Limb (tissue), 2 donors: ENCODE measurements at regions not wholly inside any gene's neighbourhood (a gene's known extent, or its start where the extent isn't known, plus 50 kb on each side); places are given as distances from the start of the nearest gene placed in this dataset.
"Not testable (repeated sequence)": the region's sequence is repeated elsewhere in the genome, so short reads cannot be mapped to it uniquely, and the experiment has no call there.

ENCODE experiments used
- DNase-seq, 2 donors: peaks; one replicate each; pipeline ENCODE4 v3.0.0-alpha.2; 2016; ENCODE audit errors: extremely low spot score in 2 of 2

DNA sequence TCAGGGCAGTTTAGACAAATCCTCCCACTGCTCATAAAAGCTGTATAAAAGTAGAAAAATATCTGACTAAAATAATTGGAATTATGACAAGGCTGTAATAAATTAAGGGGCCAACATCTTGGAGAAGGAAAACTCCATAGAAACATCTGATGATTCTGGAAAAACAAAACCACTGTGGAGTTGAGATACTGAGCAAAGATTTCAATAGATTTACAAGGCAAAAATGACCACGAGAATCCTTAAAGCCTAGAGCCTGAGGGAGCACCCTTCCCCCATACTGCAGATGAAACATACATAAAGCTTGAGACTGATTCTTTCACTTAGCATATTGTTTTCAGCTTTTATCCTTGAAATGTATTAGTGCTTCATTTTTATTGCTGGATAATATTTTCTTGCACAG, 286.4 kb upstream of the MMADHC start:
- DNase-seq, result no peak

DNA sequence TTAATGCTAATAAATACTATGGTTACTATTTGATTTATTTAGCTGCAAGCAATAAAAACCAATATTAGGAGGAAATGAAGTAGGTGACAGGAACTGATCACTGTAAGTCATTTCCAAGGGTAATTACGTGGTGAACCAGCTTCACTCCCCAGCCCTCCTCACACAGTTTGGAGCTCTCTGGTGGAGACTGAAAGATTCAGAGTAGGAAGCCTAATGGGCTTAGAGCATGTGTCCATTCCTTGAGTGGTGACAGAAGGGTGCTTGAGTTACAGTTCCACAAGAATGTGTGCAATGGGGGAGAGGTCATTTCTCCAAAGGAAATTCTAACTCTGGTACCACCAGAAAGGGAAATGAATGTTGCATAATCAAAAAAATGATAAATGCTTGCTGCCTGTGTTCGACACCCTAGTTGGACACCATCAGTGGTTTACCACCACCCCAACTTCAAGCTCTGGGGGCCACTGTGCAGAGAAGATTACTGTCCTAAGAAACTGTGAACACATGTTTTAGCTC, 285.1 kb upstream of the MMADHC start:
- DNase-seq, result no peak

DNA sequence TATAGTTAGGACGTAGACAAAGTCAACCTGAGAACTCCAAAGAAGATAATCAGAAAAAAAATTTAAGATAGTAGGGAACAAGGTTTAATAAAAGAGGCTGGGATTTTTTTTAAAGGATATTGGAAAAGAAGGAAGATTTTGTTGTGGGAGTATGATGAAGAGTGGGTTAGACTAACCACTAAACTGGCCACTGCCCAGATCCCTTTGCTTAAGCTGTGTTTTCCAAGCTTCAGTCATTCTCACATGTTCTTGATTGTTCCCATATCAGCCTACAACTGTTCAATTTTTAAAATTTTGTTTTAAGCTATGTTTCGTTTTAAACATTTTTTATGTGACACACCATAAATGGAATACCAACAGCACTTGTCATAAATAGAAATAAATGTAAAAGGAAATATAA, 284.5 kb upstream of the MMADHC start:
- DNase-seq, result no peak

DNA sequence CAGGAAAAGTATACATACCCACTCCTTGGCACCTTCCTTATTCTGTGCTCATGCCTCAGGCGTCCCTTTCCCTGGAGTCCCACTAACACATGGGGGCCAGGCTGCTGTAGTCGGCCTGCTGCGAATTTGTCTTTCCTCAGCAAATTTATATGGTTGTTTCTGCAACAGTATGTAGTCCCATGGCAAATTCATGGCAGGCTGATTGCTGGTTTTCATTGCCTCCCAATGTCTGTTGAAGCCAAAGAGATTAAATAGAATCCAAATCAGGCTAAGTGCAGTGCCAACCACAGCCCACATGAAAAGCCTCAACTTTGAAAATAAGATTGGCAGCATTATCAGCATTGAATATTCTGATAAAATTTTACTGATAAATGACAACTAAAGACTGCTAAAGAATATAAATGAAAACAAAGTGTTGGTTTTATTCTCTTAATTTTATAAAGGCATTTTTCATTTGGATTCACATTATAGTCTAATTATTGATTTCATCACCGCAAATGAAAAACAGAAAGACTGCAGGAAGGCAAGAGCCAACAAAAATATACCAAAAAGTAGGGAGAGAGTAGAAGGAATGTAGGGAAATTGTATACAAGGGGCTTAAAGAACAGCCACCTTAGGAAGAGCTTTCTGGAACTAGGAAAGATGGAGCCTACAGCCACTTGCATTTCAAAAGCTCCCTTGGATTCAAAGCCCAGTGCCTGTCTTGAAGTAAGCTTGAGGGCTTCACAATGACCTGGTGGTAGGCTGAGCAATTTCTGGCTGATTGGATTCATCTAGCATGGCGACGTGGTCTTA, 283.7 kb upstream of the MMADHC start:
- DNase-seq, result no peak

DNA sequence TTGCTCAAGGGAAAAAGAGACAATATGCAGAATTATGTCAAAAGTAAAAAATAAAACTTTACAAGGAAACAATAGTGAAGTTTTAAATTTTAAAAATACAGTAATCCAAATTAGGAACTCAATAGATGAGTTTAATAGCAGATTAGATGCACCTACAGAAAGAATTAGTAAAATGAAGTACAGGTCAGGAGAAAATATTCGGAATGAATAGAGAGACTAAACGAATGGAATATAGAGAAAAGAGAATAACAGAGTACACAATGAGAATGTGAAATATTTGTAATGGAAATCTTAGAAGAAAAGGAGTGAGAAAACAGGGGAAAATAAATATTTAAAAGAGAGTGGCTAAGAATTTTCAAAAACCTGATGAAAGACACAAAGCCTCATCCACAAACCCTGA, 275.7 kb upstream of the MMADHC start:
- DNase-seq, result no peak

DNA sequence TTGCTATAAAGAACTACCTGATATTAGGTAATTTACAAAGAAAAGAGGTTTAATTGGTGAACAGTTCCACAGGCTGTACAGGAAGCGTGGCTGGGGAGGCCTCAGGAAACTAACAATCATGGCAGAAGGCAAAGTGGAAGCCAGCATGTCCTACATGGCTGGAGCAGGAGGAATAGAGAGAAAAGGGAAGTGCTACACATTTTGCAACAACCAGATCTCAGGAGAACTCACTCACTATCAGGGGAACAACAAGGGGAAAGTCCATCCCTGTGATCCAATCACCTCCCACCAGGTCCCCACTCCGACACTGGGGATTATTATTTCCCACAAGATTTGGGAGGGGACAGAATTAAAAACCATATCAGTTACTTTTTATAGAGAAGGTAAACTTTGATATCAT, 273.5 kb upstream of the MMADHC start:
- DNase-seq, result no peak

DNA sequence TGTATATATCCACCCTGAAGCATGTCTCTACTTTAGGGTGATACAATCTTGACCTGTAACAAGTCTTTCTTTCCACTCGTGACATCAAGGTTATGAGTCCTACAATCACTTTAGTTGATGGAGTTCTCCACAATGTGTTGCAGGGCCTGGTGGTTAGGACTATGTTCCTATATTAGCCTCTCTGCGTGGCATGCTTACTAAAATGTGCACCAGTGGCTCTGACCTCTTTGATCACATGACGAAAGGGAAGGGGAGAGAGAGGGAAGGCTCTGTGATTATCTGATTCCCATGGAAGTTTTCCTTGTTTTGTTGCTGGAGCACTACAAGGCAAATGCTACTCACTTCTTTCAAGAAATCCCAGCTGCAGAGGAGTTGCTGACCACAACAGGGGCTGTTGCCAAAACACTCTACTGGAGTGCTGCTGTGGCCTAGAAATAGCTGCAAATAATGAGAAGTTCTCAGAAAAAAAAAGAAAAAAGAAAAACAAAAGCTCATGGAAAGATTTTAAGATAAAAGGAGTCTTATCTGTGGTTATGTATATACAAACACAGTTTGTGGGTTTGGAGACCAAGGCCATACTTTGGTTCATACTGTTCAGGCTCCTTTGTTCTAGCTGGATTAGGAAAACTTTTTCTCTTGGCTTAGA, 272.8 kb upstream of the MMADHC start:
- DNase-seq, result peak in 1 of 2 donors; percentile 80

DNA sequence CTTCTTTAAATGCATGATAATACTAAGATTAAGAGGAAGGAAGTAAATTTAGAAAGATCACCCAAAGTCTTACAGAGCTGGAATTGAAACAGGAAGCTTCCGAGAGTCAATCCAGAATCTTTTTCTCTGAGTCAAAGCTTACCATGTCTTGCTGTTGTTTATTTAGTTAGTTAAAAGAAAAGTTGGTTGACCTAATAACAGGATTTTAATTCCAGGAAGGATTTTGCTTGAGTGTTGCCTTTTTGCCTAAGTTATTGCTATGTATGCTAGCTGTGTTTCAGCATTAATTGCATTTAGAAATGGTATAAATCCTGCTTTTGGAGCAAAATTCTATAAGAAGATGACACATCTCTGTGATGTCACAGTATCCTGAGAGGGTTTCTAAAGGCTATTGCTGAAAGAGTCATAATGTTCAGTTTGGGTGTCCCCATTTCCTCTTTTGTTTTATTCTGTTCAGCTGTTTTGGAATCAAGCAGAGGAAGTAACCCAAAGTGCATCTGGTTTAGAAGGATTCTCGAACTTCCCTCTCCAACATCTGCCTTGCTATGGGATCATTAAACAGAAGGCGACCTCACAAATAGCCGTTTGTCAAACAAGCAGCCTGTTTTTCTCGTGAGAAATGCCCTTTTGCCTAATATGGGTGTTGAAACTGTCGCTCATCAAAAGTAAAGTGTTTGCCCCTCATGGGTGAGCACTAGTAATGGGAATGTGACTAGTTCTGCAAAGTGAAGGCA, 271.5 kb upstream of the MMADHC start:
- DNase-seq, result peak in 1 of 2 donors; percentile 29

DNA sequence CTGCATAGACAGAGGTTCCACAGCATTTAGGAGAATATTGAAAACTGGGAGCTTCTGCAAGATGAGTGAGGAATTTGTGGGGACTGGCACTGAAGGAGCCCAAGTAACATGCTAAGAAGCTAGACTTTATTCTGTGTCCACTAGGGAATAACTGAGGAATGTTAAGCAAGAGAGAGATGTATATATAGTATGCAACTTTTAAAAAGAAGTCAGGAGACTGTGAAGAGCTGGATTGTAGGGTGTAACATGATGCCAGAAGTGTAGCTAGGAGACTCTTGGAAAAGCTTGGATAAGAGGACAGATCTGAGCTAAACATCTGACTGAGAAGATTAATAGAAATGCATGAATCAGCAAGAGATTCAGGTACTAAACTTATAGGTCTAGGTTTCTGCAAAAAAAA, 270.6 kb upstream of the MMADHC start:
- DNase-seq, result no peak

DNA sequence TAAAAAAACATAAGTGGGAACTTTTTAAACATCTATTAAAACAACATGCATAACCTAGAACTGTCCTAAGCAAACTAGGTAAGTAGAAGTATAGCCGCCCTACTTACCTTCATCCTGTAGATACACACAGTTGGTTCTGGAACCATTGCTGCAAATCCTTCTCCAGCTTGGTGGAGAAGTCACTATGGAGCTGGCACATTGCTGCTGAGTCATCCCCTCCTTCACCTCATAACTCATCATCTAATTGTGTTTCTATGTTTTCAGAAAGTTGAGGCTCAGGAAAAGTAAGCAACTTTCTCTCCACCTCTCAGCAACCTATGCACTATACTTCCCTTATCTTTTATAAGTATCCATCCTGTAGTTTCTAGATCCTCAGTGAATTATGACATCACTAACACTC, 269.8 kb upstream of the MMADHC start:
- DNase-seq, result no peak

DNA sequence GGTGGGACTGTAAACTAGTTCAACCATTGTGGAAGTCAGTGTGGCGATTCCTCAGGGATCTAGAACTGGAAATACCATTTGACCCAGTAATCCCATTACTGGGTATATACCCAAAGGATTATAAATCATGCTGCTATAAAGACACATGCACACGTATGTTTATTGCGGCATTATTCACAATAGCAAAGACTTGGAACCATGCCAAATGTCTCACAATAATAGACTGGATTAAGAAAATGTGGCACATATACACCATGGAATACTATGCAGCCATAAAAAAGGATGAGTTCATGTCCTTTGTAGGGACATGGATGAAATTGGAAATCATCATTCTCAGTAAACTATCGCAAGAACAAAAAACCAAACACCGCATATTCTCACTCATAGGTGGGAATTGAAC, 268.3 kb upstream of the MMADHC start:
- not testable (repeated sequence) for DNase-seq

DNA sequence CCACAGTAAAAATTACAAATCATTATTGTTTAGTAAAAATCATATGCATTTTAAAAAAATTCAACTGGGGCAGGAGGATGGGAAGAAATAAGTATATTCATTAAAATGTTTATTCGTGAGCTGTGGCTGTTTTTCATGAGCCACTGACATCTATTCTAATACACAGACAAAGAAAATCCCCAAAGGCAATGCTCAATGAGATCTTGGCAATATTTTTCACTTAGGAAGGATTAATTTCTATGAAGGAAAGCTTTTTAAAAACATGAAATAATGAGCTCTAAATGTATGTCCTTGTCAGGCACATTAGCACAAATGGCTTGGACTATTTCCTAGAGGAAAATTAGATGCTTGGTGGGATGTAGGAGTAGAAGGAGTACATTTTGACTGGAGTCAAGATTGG, 262.0 kb upstream of the MMADHC start:
- DNase-seq, result no peak

DNA sequence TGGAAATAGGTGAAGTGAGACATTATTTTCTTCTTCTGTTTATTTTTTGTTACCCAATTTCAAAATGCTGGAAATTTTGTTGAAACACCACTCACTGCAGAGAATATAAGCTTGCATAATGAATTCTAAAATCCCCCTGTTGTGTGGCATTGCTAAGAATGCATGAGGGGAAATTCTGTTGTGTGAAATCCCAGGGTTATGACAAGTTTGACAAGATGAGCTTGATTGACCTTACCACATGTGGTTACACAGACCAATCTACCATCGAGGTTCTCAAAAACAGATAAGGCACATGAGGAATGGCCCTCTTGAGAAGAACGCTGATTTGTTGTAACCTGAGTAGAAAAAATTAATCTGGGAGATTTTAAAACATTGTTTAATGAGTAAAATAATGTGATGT, 261.6 kb upstream of the MMADHC start:
- DNase-seq, result no peak

DNA sequence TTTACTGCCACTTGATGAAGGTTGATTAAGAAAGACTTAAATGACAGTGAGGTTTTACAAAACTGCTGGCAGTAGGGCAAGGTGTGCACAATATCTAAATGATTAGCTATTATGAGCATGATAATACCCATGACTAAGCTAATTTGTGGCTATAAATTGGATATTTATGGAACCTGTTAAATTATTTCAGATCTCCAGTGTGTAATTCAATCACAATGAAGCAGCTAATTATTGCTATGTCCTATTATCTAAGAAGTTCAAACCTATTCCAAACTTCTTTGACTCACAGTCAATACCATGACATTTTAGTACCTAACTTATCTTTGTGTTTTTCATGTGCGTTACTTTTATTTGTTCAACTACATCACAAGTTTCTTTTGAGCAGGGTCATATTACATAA, 253.8 kb upstream of the MMADHC start:
- DNase-seq, result no peak

DNA sequence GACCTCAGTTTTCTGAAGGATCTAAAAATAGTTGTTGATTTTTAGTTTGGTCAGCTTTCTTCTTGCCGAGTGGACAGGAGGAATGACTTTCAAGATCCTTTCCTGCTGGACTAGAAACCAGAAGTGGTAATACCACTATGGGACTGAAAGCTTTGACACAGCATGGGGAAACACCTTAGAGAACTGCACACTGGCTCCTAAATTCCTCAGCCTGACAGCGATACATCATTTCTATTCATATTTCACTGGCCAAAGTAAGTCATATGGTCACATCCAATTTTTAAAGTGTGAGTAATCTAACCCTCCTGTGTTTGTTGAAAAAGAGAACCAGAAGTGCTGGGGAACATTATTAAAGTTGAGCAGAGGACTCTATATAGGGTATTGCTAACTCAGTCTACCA, 244.7 kb upstream of the MMADHC start:
- no peak for DNase-seq

DNA sequence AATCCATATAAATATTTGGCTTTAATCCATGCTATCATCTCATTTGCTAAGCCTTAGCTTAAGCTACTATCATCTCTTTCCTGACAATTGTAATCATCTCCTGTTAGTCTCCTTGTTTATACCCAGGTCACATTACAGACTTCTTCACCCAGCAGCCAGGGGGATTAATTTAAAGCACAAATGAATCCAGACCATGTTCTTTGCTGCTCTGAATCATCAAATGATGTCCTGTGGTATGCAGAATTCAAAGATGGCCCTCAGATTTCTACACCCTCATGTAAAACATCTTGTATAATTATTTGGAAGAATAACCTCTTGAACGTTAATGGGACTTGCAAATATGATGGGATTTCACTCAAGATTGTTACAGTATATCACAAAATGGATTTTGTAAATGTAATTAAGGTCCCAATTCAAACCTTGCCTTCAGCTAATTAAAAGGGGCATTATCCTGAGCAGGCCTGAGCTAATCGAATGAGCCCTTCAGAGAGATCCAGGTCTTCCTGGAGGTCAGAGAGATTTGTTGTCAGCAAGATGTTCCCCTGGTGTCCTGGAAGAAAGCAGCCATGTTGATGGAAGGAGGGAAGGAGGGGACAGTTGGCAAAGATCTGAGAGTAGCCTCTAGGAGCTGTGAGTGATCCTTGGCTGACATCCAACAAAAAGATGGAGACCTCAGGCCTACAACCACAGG, 241.1 kb upstream of the MMADHC start:
- no peak for DNase-seq

DNA sequence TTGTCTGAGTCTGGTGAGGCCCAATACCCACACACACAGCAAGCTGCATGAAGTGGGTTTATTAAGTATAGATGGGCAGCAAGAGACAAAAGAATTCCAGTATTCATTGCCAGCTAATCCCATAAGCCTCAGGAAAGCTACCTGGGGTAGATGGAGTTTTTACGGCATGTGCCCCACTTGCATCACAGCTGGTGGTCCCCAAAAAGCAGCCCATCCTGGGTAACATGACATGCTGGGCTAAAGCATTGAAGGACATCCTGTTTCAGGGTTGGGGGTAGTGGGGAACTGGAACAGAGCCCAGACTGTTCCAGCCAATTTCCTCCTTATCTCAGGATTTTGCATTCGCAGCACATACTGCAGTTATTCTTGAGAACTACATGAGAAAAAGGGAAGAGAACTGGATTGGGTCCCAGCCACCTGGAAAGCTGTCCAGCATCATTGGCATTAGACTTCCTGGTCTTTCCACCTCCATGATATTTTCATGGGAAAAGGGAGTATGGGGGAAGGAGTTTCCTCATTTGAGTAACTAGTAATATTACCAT, 240.1 kb upstream of the MMADHC start:
- no peak for DNase-seq

DNA sequence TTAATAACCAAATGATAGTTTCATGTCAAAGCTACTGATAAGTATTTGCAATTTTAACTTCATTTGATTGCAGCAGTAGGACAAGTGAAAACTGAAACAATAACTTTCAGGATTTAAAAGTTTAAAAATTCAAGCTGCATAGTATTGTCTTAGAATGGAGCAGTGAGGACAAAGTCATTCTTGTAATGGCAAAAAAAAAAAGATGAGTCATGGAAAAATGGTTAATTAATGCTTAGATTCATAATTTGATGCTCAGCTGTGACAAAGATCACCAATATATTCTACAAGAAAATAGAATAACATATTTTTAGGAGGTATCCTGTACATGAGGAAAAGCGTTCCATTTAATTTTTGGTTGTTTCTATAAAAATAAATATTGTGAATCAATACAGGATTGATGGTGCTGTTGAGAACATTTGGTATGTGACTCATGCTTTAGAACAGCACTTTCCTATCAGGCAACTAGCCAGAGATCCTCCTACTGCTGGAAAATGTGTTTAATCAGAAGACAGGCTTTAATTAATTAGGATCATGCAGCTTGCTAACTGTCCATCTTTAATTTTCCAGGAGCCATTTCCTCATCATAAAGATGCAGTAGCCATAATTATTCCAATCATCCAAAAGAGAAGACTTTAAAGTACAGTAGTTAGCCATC, 239.0 kb upstream of the MMADHC start:
- no peak for DNase-seq

DNA sequence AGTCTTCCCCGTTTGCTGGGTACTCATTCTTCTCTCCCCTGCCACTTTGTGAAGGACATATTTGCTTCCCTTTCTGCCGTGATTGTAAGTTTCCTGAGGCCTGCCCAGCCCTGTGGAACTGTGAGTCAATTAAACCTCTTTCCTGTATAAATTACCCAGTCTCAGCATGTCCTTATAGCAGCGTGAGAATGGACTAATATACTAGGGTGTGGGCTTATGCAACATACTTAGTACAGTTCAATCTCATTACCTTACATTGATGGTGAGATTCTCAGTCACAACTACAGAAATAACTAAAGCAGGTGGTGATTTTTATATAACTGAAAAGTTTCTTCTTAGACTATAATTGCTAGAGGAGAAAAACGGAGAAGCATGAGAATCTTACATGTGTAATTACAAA, 237.9 kb upstream of the MMADHC start:
- DNase-seq, result no peak

DNA sequence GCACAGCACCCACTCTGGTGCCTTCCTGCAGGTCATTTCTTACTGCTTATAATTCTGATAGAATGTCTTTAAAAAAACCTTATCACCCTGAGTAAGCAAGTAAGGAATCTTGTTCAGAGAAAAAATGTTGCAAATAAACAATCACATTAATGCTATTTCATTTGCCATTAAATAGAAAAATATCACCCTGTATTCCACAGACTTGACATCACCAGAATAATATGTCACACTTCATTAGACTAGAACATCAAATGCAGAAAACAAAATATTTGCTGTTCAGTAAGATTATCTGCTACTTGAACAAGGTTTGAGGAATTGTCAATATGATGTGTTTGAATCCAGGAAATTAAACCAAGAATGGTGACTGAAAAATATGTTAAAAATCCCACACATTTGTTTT, 236.6 kb upstream of the MMADHC start:
- no peak for DNase-seq

DNA sequence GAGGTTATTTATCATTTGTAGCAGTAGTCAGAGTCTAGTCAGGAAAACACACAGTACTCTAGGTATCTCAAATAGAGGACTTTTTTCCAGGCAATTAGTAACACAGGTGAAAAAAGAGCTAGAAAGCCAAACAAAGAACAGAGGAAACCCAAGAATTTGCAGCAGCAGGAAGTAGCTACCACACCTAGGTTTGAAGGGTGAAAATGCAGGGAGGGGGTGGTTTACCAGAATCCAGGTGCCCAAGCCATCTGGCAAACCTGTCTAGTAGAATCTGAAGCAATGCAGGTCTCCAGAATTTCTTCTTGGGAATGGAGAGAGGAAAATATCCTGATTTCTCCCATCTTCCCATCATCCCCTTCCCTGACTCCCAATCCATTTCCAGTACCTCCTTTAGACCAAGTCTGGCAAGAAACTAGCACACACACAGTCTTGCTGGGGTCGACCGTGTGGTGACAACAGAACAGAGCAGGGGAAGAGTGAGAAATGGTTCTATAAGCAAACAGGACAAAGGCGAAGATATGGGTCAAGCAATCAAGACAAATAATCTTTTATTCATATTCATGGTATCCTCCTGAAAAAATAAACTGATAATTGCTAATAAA, 231.9 kb upstream of the MMADHC start:
- DNase-seq, result no peak
